MG63 (cell line): ENCODE measurements at regions not wholly inside any gene's neighbourhood (a gene's known extent, or its start where the extent isn't known, plus 50 kb on each side); places are given as distances from the start of the nearest gene placed in this dataset.
A peak's percentile ranks its signal among the peaks of the same experiment; 100 is the strongest.
"Not testable (repeated sequence)": the region's sequence is repeated elsewhere in the genome, so short reads cannot be mapped to it uniquely, and the experiment has no call there.

ENCODE experiments used
- DNase-seq: peaks from one replicate; pipeline ENCODE4 v3.0.0-alpha.2; 2020
- H3K27me3 ChIP-seq: fragments of 250-450 bp; sonication (Bioruptor Pico); 2 replicates; pipeline ENCODE4 v1.5.1; 2020; ENCODE audit warnings: mild to moderate bottlenecking, moderate library complexity
- H3K36me3 ChIP-seq: fragments of 250-450 bp; sonication (Bioruptor Pico); 2 replicates; pipeline ENCODE4 v1.5.1; 2020; ENCODE audit warnings: mild to moderate bottlenecking, moderate library complexity
- H3K4me3 ChIP-seq: fragments of 250-450 bp; sonication (Bioruptor Pico); 2 replicates; pipeline ENCODE4 v1.5.1; 2020; ENCODE audit warnings: mild to moderate bottlenecking, moderate library complexity
- H3K9me3 ChIP-seq: fragments of 250-450 bp; sonication (Bioruptor Pico); 2 replicates; pipeline ENCODE4 v1.5.1; 2020; ENCODE audit warnings: mild to moderate bottlenecking, moderate library complexity

- Histone ChIP-seq H3K9me3 (no peaks in the 10 kb centered on the region), H3K4me3 (peak overlapping the region; percentile 60), H3K36me3 (peaks cover 56% of the 10 kb centered on the region), H3K27me3 (no peaks in the 10 kb centered on the region)
- no peak for DNase-seq
Observed at GRCh38 chr5:164301136-164301535, 795.7 kb downstream of the MAT2B start.

GRCh38 chr5:164301708-164302107 is 796.3 kb downstream of the MAT2B start:
- Histone ChIP-seq H3K36me3 (peaks cover 62% of the 10 kb centered on the region), H3K27me3 (no peaks in the 10 kb centered on the region), H3K9me3 (no peaks in the 10 kb centered on the region), H3K4me3 (peak overlapping the region; percentile 60)
- DNase-seq, result no peak

GRCh38 chr5:164302533-164303235 is 797.3 kb downstream of the MAT2B start:
- H3K36me3 ChIP-seq, result peaks cover 72% of the 10 kb centered on the region
- no peak for DNase-seq
- no peaks in the 10 kb centered on the region for H3K27me3 ChIP-seq
- no peaks in the 10 kb centered on the region for H3K9me3 ChIP-seq
- peak overlapping the region; percentile 60 for H3K4me3 ChIP-seq

- Histone ChIP-seq H3K4me3 (peak overlapping the region; percentile 60), H3K27me3 (no peaks in the 10 kb centered on the region), H3K9me3 (no peaks in the 10 kb centered on the region), H3K36me3 (peaks cover 75% of the 10 kb centered on the region)
- DNase-seq, result peak; percentile 16
Observed at GRCh38 chr5:164303646-164304215, 798.3 kb downstream of the MAT2B start.

- Histone ChIP-seq H3K9me3 (no peaks in the 10 kb centered on the region), H3K36me3 (peaks cover 73% of the 10 kb centered on the region), H3K27me3 (no peaks in the 10 kb centered on the region), H3K4me3 (no peak overlapping the region)
- peak; percentile 16 for DNase-seq
Observed at GRCh38 chr5:164306662-164307061, 801.2 kb downstream of the MAT2B start.

GRCh38 chr5:164312801-164313200 is 807.4 kb downstream of the MAT2B start:
- Histone ChIP-seq H3K4me3 (no peak overlapping the region), H3K27me3 (no peaks in the 10 kb centered on the region), H3K9me3 (no peaks in the 10 kb centered on the region), H3K36me3 (peaks cover 82% of the 10 kb centered on the region)
- DNase-seq, result no peak

- no peak overlapping the region for H3K4me3 ChIP-seq
- no peak for DNase-seq
- H3K36me3 ChIP-seq, result peaks cover 98% of the 10 kb centered on the region
Observed at GRCh38 chr5:164317676-164318075, 812.3 kb downstream of the MAT2B start.

GRCh38 chr5:164319161-164319560 is 813.7 kb downstream of the MAT2B start:
- Histone ChIP-seq H3K36me3 (peaks cover 100% of the 10 kb centered on the region), H3K9me3 (no peaks in the 10 kb centered on the region; the same call in 1 of the 2 replicates), H3K4me3 (no peak overlapping the region), H3K27me3 (no peaks in the 10 kb centered on the region)
- no peak for DNase-seq

More at GRCh38 chr5:164317676-164318075, 812.3 kb downstream of the MAT2B start:
- H3K27me3 ChIP-seq, result no peaks in the 10 kb centered on the region
- no peaks in the 10 kb centered on the region for H3K9me3 ChIP-seq

GRCh38 chr5:164324239-164324638 is 818.8 kb downstream of the MAT2B start:
- no peaks in the 10 kb centered on the region for H3K27me3 ChIP-seq
- peaks cover 85% of the 10 kb centered on the region for H3K36me3 ChIP-seq
- peaks cover 17% of the 10 kb centered on the region for H3K9me3 ChIP-seq
- no peak for DNase-seq
- no peak overlapping the region for H3K4me3 ChIP-seq

- Histone ChIP-seq H3K36me3 (peaks cover 81% of the 10 kb centered on the region), H3K9me3 (peaks cover 17% of the 10 kb centered on the region), H3K4me3 (no peak overlapping the region), H3K27me3 (no peaks in the 10 kb centered on the region)
- no peak for DNase-seq
Observed at GRCh38 chr5:164326219-164326618, 820.8 kb downstream of the MAT2B start.

- H3K27me3 ChIP-seq, result not testable (repeated sequence)
Observed at GRCh38 chr5:164327166-164327565, 821.7 kb downstream of the MAT2B start.

GRCh38 chr5:164332349-164333196 is 827.2 kb downstream of the MAT2B start:
- Histone ChIP-seq H3K27me3 (no peaks in the 10 kb centered on the region), H3K4me3 (no peak overlapping the region), H3K36me3 (peaks cover 78% of the 10 kb centered on the region), H3K9me3 (peaks cover 2% of the 10 kb centered on the region; the same call in 1 of the 2 replicates)
- DNase-seq, result no peak

More at GRCh38 chr5:164327166-164327565, 821.7 kb downstream of the MAT2B start:
- peak; percentile 31 for DNase-seq
- peaks cover 79% of the 10 kb centered on the region for H3K36me3 ChIP-seq
- H3K9me3 ChIP-seq, result peaks cover 17% of the 10 kb centered on the region
- H3K4me3 ChIP-seq, result not testable (repeated sequence)

- H3K36me3 ChIP-seq, result peaks cover 93% of the 10 kb centered on the region
- H3K27me3 ChIP-seq, result no peaks in the 10 kb centered on the region
- no peak overlapping the region for H3K4me3 ChIP-seq
- no peak for DNase-seq
- 0 out of 2 replicates have a peak, but pooled peaks cover 2% of the 10 kb centered on the region for H3K9me3 ChIP-seq
Observed at GRCh38 chr5:164335837-164336236, 830.4 kb downstream of the MAT2B start.

GRCh38 chr5:164336276-164336675 is 830.9 kb downstream of the MAT2B start:
- 0 out of 2 replicates have a peak, but pooled peaks cover 2% of the 10 kb centered on the region for H3K9me3 ChIP-seq
- H3K27me3 ChIP-seq, result no peaks in the 10 kb centered on the region
- H3K36me3 ChIP-seq, result peaks cover 93% of the 10 kb centered on the region
- no peak for DNase-seq
- H3K4me3 ChIP-seq, result no peak overlapping the region

GRCh38 chr5:164336906-164337305 is 831.5 kb downstream of the MAT2B start:
- H3K9me3 ChIP-seq, result 0 out of 2 replicates have a peak, but pooled peaks cover 2% of the 10 kb centered on the region
- H3K4me3 ChIP-seq, result no peak overlapping the region
- H3K36me3 ChIP-seq, result peaks cover 92% of the 10 kb centered on the region
- H3K27me3 ChIP-seq, result no peaks in the 10 kb centered on the region
- no peak for DNase-seq

- Histone ChIP-seq H3K27me3 (no peaks in the 10 kb centered on the region), H3K4me3 (no peak overlapping the region), H3K36me3 (peaks cover 82% of the 10 kb centered on the region), H3K9me3 (no peaks in the 10 kb centered on the region)
- no peak for DNase-seq
Observed at GRCh38 chr5:164341056-164341619, 835.7 kb downstream of the MAT2B start.
